ENCODE measurements at regions not wholly inside any gene's neighbourhood (a gene's known extent, or its start where the extent isn't known, plus 50 kb on each side); places are given as distances from the start of the nearest gene placed in this dataset.

GRCh38 chr11:80596291-80596810 lies 1155.5 kb upstream of the TENM4 start:
- no peak for DNase-seq (ENCODE audit: low spot score)

GRCh38 chr11:80595011-80595410 lies 1154.2 kb upstream of the TENM4 start:
- DNase-seq (ENCODE audit: low spot score), result no peak

- DNase-seq (ENCODE audit: low spot score), result no peak
Observed at GRCh38 chr11:80593648-80594374, 1153.0 kb upstream of the TENM4 start.

- DNase-seq (ENCODE audit: low spot score), result no peak
Observed at GRCh38 chr11:80592546-80592945, 1151.7 kb upstream of the TENM4 start.

GRCh38 chr11:80587906-80588305 lies 1147.1 kb upstream of the TENM4 start:
- DNase-seq (ENCODE audit: low spot score), result no peak

- DNase-seq (ENCODE audit: low spot score), result no peak
Observed at GRCh38 chr11:80586464-80586863, 1145.6 kb upstream of the TENM4 start.

GRCh38 chr11:80584661-80585060 lies 1143.8 kb upstream of the TENM4 start:
- no peak for DNase-seq (ENCODE audit: low spot score)

GRCh38 chr11:80569832-80570231 lies 1129.0 kb upstream of the TENM4 start:
- no peak for DNase-seq (ENCODE audit: low spot score)

- no peak for DNase-seq (ENCODE audit: low spot score)
Observed at GRCh38 chr11:80565231-80565630, 1124.4 kb upstream of the TENM4 start.

- no peak for DNase-seq (ENCODE audit: low spot score)
Observed at GRCh38 chr11:80562523-80563125, 1121.8 kb upstream of the TENM4 start.

GRCh38 chr11:80559942-80560341 lies 1119.1 kb upstream of the TENM4 start:
- DNase-seq (ENCODE audit: low spot score), result no peak

- no peak for DNase-seq (ENCODE audit: low spot score)
Observed at GRCh38 chr11:80553565-80553964, 1112.7 kb upstream of the TENM4 start.

- no peak for DNase-seq (ENCODE audit: low spot score)
Observed at GRCh38 chr11:80542704-80543103, 1101.9 kb upstream of the TENM4 start.

GRCh38 chr11:80538040-80538439 lies 1097.2 kb upstream of the TENM4 start:
- no peak for DNase-seq (ENCODE audit: low spot score)

- no peak for DNase-seq (ENCODE audit: low spot score)
Observed at GRCh38 chr11:80533463-80533862, 1092.6 kb upstream of the TENM4 start.

- no peak for DNase-seq (ENCODE audit: low spot score)
Observed at GRCh38 chr11:80532633-80533232, 1091.9 kb upstream of the TENM4 start.

- no peak for DNase-seq (ENCODE audit: low spot score)
Observed at GRCh38 chr11:80529726-80530125, 1088.9 kb upstream of the TENM4 start.

- no peak for DNase-seq (ENCODE audit: low spot score)
Observed at GRCh38 chr11:80525663-80526405, 1085.0 kb upstream of the TENM4 start.

- DNase-seq (ENCODE audit: low spot score), result no peak
Observed at GRCh38 chr11:80524349-80524748, 1083.5 kb upstream of the TENM4 start.

- DNase-seq (ENCODE audit: low spot score), result no peak
Observed at GRCh38 chr11:80523057-80523456, 1082.2 kb upstream of the TENM4 start.

- no peak for DNase-seq (ENCODE audit: low spot score)
Observed at GRCh38 chr11:80521592-80521991, 1080.8 kb upstream of the TENM4 start.

GRCh38 chr11:80520507-80520887 lies 1079.7 kb upstream of the TENM4 start:
- DNase-seq (ENCODE audit: low spot score), result no peak
